HL-60 (cell line): ENCODE measurements at regions not wholly inside any gene's neighbourhood (a gene's known extent, or its start where the extent isn't known, plus 50 kb on each side); places are given as distances from the start of the nearest gene placed in this dataset.

ENCODE experiments used
- DNase-seq, 2 experiments: peaks; one replicate each; pipeline ENCODE4 v3.0.0-alpha.2; 2010 to 2020; ENCODE audit warnings: low read depth in 1 of 2, low spot score in 1 of 2
- H3K27ac ChIP-seq: fragments of 250-450 bp; sonication (Bioruptor Pico); replicated peaks from 2 replicates; pipeline ENCODE4 v1.5.1; 2020; ENCODE audit warnings: mild to moderate bottlenecking, moderate library complexity
- H3K27me3 ChIP-seq: fragments of 250-450 bp; sonication (Bioruptor Pico); 2 replicates; pipeline ENCODE4 v1.5.1; 2021; ENCODE audit warnings: mild to moderate bottlenecking, moderate library complexity; ENCODE audit not compliant: insufficient read depth, poor library complexity, severe bottlenecking
- H3K4me3 ChIP-seq: replicated peaks from 2 replicates; pipeline ENCODE4 v1.5.1; 2011; ENCODE audit warnings: mild to moderate bottlenecking, control low read depth, low read length; ENCODE audit not compliant: insufficient read depth
- GABPA ChIP-seq: IDR thresholded peaks from 2 replicates; pipeline ENCODE4 v1.6.1; 2012; ENCODE audit warnings: low read depth
- POLR2AphosphoS5 ChIP-seq: IDR thresholded peaks from 2 replicates; pipeline ENCODE4 v1.6.1; 2012; ENCODE audit warnings: low read depth
- SPI1 ChIP-seq: IDR thresholded peaks from 2 replicates; pipeline ENCODE4 v1.6.1; 2012; ENCODE audit warnings: low read depth, mild to moderate bottlenecking, borderline replicate concordance
- TF ChIP-seq, protein P1 (sequence below): IDR thresholded peaks from one replicate; pipeline ENCODE4 v1.5.1; 2011; ENCODE audit warnings: low read length, control low read depth, inconsistent platforms; ENCODE audit not compliant: insufficient read depth
- TF ChIP-seq, protein P2 (sequence below): IDR thresholded peaks from 2 replicates; pipeline ENCODE4 v1.6.1; 2012; ENCODE audit warnings: low read depth; ENCODE audit not compliant: insufficient replicate concordance

DNA sequence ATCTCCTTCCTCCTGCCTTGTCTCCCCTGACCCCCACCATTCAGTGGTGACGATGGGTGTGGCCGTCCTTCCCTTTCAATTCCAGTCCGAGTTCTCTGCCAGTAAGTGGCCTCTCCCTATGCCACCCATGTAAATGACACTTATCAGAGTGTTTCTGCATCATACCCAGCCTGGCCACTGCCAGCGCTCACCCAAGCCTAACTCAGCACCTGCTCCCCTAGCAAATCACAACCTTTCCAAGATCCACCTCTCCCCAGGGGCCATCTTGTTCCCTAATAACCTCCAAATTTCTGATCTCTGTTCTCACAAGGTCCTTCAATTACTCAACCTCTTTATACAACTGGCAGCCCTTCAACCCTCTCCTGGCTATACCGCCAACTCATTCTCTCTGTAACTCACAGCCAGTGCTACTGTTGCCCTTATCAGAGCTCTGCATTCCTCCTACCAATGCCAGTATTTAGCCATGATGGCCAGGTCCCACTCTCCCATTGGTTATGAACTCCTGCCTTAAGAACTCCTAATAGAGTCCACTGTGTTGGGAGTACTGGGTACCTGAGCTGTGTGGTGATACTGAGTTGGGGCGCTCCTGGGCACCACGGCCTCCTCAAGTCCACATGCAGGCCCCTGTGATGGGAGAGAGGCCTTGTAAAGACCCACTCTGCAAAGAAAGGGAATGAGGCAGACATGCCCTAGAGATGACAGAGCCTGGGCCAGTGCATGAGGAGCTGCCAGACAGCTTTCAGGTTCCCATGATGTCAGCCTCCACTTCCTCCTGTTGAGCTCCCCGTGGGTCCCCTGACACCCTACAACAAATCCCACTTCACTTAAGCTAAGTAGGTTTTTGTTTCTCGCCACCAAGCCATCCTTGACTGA is 187.4 kb upstream of the RREB1 start:
- no peak overlapping the region for H3K27ac ChIP-seq
- H3K4me3 ChIP-seq, result no peak overlapping the region
- H3K27me3 ChIP-seq, result no peaks in the 10 kb centered on the region
- DNase-seq, result no peak
- TF ChIP-seq SPI1, result peak; percentile 21; the same call in 1 of the 2 replicates
- TF ChIP-seq, protein P1, sequence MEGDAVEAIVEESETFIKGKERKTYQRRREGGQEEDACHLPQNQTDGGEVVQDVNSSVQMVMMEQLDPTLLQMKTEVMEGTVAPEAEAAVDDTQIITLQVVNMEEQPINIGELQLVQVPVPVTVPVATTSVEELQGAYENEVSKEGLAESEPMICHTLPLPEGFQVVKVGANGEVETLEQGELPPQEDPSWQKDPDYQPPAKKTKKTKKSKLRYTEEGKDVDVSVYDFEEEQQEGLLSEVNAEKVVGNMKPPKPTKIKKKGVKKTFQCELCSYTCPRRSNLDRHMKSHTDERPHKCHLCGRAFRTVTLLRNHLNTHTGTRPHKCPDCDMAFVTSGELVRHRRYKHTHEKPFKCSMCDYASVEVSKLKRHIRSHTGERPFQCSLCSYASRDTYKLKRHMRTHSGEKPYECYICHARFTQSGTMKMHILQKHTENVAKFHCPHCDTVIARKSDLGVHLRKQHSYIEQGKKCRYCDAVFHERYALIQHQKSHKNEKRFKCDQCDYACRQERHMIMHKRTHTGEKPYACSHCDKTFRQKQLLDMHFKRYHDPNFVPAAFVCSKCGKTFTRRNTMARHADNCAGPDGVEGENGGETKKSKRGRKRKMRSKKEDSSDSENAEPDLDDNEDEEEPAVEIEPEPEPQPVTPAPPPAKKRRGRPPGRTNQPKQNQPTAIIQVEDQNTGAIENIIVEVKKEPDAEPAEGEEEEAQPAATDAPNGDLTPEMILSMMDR, result no peak

DNA sequence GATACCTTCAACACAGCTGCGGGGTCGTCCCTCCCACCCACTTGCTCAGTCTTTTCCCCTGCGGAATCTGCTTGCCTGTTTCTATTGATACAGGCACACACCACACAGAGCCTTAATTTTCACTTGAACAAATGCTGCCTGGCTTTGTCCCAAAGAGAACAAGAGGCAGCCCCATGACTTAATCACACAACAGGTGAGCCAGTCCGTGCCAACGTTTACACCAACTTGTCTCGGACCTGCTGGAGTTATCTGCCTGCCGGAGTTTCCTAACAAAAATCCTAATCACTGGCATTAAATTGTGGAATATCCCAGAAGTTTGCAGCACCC is 186.8 kb upstream of the RREB1 start:
- Histone ChIP-seq H3K27me3 (no peaks in the 10 kb centered on the region), H3K27ac (no peak overlapping the region), H3K4me3 (no peak overlapping the region)
- TF ChIP-seq, protein P1, result no peak
- TF ChIP-seq, protein P2, sequence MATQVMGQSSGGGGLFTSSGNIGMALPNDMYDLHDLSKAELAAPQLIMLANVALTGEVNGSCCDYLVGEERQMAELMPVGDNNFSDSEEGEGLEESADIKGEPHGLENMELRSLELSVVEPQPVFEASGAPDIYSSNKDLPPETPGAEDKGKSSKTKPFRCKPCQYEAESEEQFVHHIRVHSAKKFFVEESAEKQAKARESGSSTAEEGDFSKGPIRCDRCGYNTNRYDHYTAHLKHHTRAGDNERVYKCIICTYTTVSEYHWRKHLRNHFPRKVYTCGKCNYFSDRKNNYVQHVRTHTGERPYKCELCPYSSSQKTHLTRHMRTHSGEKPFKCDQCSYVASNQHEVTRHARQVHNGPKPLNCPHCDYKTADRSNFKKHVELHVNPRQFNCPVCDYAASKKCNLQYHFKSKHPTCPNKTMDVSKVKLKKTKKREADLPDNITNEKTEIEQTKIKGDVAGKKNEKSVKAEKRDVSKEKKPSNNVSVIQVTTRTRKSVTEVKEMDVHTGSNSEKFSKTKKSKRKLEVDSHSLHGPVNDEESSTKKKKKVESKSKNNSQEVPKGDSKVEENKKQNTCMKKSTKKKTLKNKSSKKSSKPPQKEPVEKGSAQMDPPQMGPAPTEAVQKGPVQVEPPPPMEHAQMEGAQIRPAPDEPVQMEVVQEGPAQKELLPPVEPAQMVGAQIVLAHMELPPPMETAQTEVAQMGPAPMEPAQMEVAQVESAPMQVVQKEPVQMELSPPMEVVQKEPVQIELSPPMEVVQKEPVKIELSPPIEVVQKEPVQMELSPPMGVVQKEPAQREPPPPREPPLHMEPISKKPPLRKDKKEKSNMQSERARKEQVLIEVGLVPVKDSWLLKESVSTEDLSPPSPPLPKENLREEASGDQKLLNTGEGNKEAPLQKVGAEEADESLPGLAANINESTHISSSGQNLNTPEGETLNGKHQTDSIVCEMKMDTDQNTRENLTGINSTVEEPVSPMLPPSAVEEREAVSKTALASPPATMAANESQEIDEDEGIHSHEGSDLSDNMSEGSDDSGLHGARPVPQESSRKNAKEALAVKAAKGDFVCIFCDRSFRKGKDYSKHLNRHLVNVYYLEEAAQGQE, result no peak
- TF ChIP-seq SPI1 (no peak), GABPA (no peak), POLR2AphosphoS5 (no peak)
- no peak for DNase-seq

DNA sequence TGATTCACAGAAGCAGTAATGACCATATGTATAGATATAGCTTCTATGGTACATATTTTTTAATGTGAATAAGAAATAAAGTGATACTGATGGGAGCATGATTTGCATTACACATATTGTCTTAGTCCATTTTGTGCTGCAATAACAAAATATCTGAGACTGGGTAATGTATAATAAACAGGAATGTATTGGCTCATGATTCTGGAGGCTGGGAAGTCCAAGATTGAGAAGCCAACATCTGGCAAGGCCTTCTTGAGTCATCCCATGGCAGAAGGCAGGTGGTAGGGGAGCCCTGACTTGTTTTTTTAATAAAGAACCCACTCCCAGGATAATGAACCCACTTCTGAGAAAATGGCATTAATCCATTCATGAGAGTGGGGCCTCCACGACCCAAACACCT is 185.6 kb upstream of the RREB1 start:
- no peak for DNase-seq
- H3K4me3 ChIP-seq, result no peak overlapping the region
- no peaks in the 10 kb centered on the region for H3K27me3 ChIP-seq
- H3K27ac ChIP-seq, result no peak overlapping the region
- TF ChIP-seq POLR2AphosphoS5 (no peak), GABPA (no peak), SPI1 (no peak)
- TF ChIP-seq, protein P1, result no peak
- TF ChIP-seq, protein P2, result no peak

DNA sequence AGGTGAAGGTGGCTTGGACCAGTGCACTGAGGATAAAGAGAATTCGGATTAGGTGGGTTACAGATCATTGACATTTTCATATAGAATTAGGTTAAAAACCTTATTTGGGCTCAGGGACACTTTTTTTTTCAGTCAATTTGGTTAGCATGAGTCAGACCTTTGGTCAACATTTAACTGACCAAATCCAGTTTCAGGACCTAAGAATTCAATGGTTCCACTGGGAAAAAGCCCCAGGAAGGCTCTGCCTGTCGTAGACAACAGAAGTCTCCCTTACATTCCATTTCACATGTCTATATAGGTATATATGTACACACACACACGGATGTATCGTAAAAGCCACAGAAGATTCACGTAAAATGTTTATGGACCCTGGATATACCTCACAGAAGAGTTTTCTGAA is 184.2 kb upstream of the RREB1 start:
- DNase-seq, result no peak
- Histone ChIP-seq H3K27me3 (no peaks in the 10 kb centered on the region), H3K4me3 (no peak overlapping the region), H3K27ac (no peak overlapping the region)
- TF ChIP-seq, protein P2, result no peak
- no peak for TF ChIP-seq GABPA
- TF ChIP-seq, protein P1, result no peak
- TF ChIP-seq POLR2AphosphoS5, result no peak
- TF ChIP-seq SPI1, result no peak
